RWPE2 (cell line): ENCODE measurements at regions not wholly inside any gene's neighbourhood (a gene's known extent, or its start where the extent isn't known, plus 50 kb on each side); places are given as distances from the start of the nearest gene placed in this dataset.

ENCODE experiments used
- ATAC-seq: fragments of 200-7000 bp; cut with Tn5 transposase; 3 replicates; pipeline ENCODE4 v1.9.1; 2021; ENCODE audit warnings: low read depth
- DNase-seq: peaks from one replicate; pipeline ENCODE4 v3.0.0-alpha.2; 2020; ENCODE audit warnings: low spot score
- H3K27ac ChIP-seq: fragments of 450-650 bp; 2 replicates; pipeline ENCODE4 v1.5.1; 2017; ENCODE audit warnings: mild to moderate bottlenecking; ENCODE audit not compliant: poor library complexity, severe bottlenecking
- H3K27me3 ChIP-seq: fragments of 250-450 bp; sonication (Bioruptor Pico); 2 replicates; pipeline ENCODE4 v1.5.1; 2021; ENCODE audit warnings: mild to moderate bottlenecking, moderate library complexity; ENCODE audit not compliant: insufficient read depth, poor library complexity, severe bottlenecking
- H3K36me3 ChIP-seq: fragments of 250-450 bp; sonication (Bioruptor Pico); 2 replicates; pipeline ENCODE4 v1.5.1; 2020; ENCODE audit warnings: low read depth, mild to moderate bottlenecking, moderate library complexity
- H3K4me1 ChIP-seq: fragments of 250-450 bp; sonication (Bioruptor Pico); 2 replicates; pipeline ENCODE4 v1.5.1; 2021; ENCODE audit warnings: mild to moderate bottlenecking, moderate library complexity; ENCODE audit not compliant: insufficient read depth, poor library complexity, severe bottlenecking
- H3K4me3 ChIP-seq: fragments of 250-450 bp; sonication (Bioruptor Pico); 2 replicates; pipeline ENCODE4 v1.5.1; 2021; ENCODE audit warnings: mild to moderate bottlenecking, moderate library complexity; ENCODE audit not compliant: severe bottlenecking
- H3K9me3 ChIP-seq: fragments of 250-450 bp; sonication (Bioruptor Pico); 2 replicates; pipeline ENCODE4 v1.5.1; 2021; ENCODE audit warnings: mild to moderate bottlenecking, moderate library complexity; ENCODE audit not compliant: severe bottlenecking
- TF ChIP-seq, protein P1 (sequence below): fragments of 450-650 bp; IDR thresholded peaks from one replicate; pipeline ENCODE4 v1.5.1; 2017; ENCODE audit warnings: mild to moderate bottlenecking, moderate library complexity; ENCODE audit not compliant: poor library complexity, severe bottlenecking

DNA sequence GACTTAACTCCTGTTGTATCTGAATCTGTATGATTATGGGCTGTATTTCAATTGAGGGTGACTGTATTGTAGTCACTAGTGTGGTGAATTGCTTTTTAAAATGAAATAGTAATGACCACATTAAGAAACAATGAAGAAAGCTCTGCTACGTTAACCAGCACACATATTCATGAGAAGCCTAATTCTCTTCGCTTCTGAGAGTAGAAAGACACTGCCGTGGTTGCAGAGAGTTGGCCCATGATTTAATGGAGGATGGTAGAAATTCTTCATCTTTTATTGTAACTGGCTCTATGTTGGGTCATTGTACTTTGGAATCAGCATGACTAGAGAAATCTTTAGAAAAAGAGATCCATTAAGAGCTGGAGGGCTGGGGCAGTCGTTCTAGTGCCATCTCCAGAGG is 451.5 kb downstream of the PCDH17 start:
- Histone ChIP-seq H3K4me1 (no peaks in the 10 kb centered on the region), H3K27ac (no peak overlapping the region), H3K4me3 (no peak overlapping the region), H3K27me3 (no peaks in the 10 kb centered on the region), H3K36me3 (no peaks in the 10 kb centered on the region), H3K9me3 (no peaks in the 10 kb centered on the region)
- TF ChIP-seq, protein P1, sequence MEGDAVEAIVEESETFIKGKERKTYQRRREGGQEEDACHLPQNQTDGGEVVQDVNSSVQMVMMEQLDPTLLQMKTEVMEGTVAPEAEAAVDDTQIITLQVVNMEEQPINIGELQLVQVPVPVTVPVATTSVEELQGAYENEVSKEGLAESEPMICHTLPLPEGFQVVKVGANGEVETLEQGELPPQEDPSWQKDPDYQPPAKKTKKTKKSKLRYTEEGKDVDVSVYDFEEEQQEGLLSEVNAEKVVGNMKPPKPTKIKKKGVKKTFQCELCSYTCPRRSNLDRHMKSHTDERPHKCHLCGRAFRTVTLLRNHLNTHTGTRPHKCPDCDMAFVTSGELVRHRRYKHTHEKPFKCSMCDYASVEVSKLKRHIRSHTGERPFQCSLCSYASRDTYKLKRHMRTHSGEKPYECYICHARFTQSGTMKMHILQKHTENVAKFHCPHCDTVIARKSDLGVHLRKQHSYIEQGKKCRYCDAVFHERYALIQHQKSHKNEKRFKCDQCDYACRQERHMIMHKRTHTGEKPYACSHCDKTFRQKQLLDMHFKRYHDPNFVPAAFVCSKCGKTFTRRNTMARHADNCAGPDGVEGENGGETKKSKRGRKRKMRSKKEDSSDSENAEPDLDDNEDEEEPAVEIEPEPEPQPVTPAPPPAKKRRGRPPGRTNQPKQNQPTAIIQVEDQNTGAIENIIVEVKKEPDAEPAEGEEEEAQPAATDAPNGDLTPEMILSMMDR, result no peak
- no peak for DNase-seq
- ATAC-seq, result no peak

DNA sequence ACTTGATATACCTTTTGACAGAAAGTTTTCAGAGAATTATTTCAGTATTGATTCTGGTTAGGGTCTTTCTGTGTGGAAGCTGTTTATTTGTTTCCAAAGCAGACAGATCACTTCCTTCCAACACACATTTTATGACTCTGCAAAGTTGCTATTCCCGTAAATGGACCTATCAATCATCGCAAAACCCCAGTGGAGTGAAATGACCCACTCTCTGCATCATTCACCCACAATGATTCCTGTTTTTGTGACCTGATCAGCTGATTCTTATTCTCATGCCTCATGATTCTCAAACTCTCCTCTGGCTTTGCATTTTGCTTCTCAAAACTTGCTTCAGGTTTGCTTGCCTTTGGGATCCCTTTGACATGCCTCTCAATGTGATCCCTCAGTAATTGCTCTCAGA is 453.7 kb downstream of the PCDH17 start:
- no peak for ATAC-seq
- Histone ChIP-seq H3K4me1 (no peaks in the 10 kb centered on the region), H3K9me3 (no peaks in the 10 kb centered on the region), H3K27me3 (no peaks in the 10 kb centered on the region), H3K4me3 (no peak overlapping the region), H3K27ac (no peak overlapping the region), H3K36me3 (no peaks in the 10 kb centered on the region)
- DNase-seq, result no peak
- TF ChIP-seq, protein P1, result no peak

DNA sequence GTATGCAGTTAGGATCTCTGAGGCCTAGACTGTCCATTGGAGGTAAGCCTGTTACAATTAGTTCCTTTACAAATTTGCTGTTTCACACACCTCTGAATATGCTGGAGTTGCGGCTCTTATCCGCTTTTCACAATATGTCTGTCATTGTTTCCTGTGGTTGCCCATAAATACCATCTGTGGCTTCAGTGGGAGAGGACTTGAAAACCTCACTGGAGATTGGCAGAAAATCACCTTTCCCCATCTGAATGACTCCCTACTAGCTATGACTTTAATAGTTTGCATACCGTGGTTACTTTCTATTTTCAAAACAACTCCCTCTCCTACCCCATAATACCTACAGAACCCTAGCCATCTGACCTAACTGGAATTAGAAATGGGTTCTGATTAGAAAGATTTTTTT is 454.3 kb downstream of the PCDH17 start:
- ATAC-seq (no peak), DNase-seq (no peak)
- Histone ChIP-seq H3K27ac (no peak overlapping the region), H3K36me3 (no peaks in the 10 kb centered on the region), H3K27me3 (no peaks in the 10 kb centered on the region), H3K4me1 (no peaks in the 10 kb centered on the region), H3K4me3 (no peak overlapping the region), H3K9me3 (no peaks in the 10 kb centered on the region)
- TF ChIP-seq, protein P1, result no peak

DNA sequence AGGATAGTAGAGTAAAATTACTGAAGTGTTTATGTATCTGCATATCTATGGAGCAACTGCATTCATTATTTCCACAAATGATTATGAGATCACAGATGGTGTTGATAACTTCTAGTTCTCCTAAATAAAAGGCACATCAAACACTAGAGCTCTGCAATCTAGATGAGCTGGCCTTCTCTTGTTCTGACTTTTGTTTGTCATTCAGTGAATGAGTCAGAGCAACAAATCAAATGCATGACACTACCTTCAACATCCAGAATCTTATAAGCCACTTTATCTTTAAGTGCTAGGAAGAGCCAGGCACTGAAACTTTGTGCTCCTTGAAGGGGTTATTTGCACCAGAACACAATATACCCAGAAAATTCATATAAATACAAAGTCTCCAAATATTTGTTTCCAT is 456.0 kb downstream of the PCDH17 start:
- Histone ChIP-seq H3K4me1 (no peaks in the 10 kb centered on the region), H3K9me3 (no peaks in the 10 kb centered on the region), H3K27ac (no peak overlapping the region), H3K4me3 (no peak overlapping the region), H3K27me3 (no peaks in the 10 kb centered on the region), H3K36me3 (no peaks in the 10 kb centered on the region)
- no peak for DNase-seq
- ATAC-seq, result no peak
- TF ChIP-seq, protein P1, result no peak

DNA sequence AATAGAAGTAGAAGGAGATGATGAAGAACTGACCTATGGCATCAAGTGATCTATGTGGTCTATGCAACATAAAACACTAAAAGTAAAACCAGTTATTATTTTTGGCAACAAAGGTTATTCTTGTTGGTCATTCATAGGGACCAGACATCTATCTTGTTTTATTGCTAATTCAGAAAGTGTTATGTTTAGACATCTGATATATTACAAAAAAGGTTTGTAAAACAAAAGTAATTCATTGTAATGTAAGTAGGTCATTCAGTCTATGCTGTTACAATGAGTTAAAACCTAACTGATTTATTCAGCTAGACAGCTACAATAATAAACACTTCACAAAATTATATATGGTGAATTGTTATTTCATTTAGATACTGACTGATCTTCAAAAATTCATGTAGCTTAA is 461.9 kb downstream of the PCDH17 start:
- no peak overlapping the region for H3K4me3 ChIP-seq
- no peak overlapping the region for H3K27ac ChIP-seq
- H3K27me3 ChIP-seq, result no peaks in the 10 kb centered on the region
- no peaks in the 10 kb centered on the region for H3K36me3 ChIP-seq
- ATAC-seq (no peak), DNase-seq (no peak)
- TF ChIP-seq, protein P1, result no peak
- no peaks in the 10 kb centered on the region for H3K4me1 ChIP-seq
- no peaks in the 10 kb centered on the region for H3K9me3 ChIP-seq
